Uterus (tissue), 2 donors: ENCODE measurements at regions not wholly inside any gene's neighbourhood (a gene's known extent, or its start where the extent isn't known, plus 50 kb on each side); places are given as distances from the start of the nearest gene placed in this dataset.

Source experiments
- CTCF ChIP-seq, 4 experiments: fragments of 200-600 bp in 2 of 4; fragments of 450-650 bp in 2 of 4; sonication (generic) in 2 of 4; IDR thresholded peaks; one replicate each; pipeline ENCODE4 v1.5.1; 2016 to 2019; ENCODE audit warnings: antibody characterized with exemption in 4 of 4, mild to moderate bottlenecking in 2 of 4, moderate library complexity in 1 of 4
- POLR2A ChIP-seq, 2 donors: fragments of 450-650 bp; IDR thresholded peaks; one replicate each; pipeline ENCODE4 v1.6.1; 2016; ENCODE audit warnings: antibody characterized with exemption in 2 of 2, mild to moderate bottlenecking in 1 of 2, moderate library complexity in 1 of 2

DNA sequence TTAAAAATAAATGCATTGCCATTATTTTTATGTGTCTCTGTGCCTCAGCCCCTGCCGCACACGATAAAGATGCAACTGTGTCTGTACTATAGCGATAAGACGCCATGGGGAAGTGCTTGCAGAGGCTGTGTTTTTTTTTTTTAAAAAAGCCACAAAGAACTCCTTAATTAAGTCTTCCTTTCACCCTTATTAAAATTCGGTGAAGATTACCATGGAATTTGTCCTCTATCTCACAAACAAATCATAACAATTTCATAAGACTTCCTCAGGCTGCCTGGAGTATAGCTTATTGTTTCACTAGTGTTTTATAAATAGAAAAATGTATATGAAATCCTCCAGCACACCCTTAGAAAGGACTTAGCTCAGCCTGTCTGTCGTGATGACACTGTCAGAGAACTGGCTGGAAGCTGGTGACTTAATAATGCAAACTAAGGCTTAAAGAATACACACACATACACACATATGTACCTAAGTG lies 374.8 kb upstream of the SLCO3A1 start:
- TF ChIP-seq CTCF (IDR thresholded peaks at IDR 0.05), result no peak
- no peak for TF ChIP-seq POLR2A (IDR thresholded peaks at IDR 0.05)
